ENCODE measurements at regions not wholly inside any gene's neighbourhood (a gene's known extent, or its start where the extent isn't known, plus 50 kb on each side); places are given as distances from the start of the nearest gene placed in this dataset.
A peak's percentile ranks its signal among the peaks of the same experiment; 100 is the strongest.

GRCh38 chr7:130986261-130986690 is 252.3 kb upstream of the KLF14 start:
- Histone ChIP-seq H2AFZ (ENCODE audit: low read depth, low read length, poor library complexity, severe bottlenecking) (no peak overlapping the region), H4K20me1 (ENCODE audit: insufficient read depth) (no peaks in the 10 kb centered on the region), H3K9me3 (ENCODE audit: control insufficient read depth in 1 of 2, insufficient read depth in 1 of 2, low read depth in 1 of 2, low read length in 2 of 2) (no peaks in the 10 kb centered on the region), H3K4me2 (ENCODE audit: low read length) (peak overlapping the region; percentile 75), H3K27ac (ENCODE audit: low read depth, low read length) (peak overlapping the region; percentile 100), H3K4me3 (replicated peaks in 1 of 2; ENCODE audit: low read depth in 1 of 2, low read length in 2 of 2) (no peak overlapping the region), H3K4me1 (ENCODE audit: control insufficient read depth in 1 of 2, insufficient read depth in 2 of 2, low read length in 2 of 2) (peaks cover 87 to 98% of the 10 kb centered on the region in 2 experiments), H3K79me2 (ENCODE audit: insufficient read depth, low read length) (peaks cover 66% of the 10 kb centered on the region), H3K9ac (ENCODE audit: low read length) (peak overlapping the region; percentile 69), H3K27me3 (ENCODE audit: insufficient read depth, low read length) (no peaks in the 10 kb centered on the region), H3K36me3 (ENCODE audit: control insufficient read depth in 1 of 2, insufficient read depth in 2 of 2, low read length in 2 of 2) (no peaks in the 10 kb centered on the region; a peak in 1 of 4 replicates), H3K9me2 (ENCODE audit: insufficient read depth) (no peaks in the 10 kb centered on the region)
- ATAC-seq (no peak), DNase-seq (ENCODE audit: low read depth, low spot score) (no peak)
- ChIA-PET RAD21 (ENCODE audit: low non-redundant PET in 1 of 2, low total read pairs in 2 of 2, uncharacterized antibody in 2 of 2, unreplicated experiment in 2 of 2) (no interaction called here), POLR2A (no interaction called here), CTCF (no interaction called here)
- BruUV-seq (replicated peaks): no TSS peak
- TF ChIP-seq ELF1 (IDR thresholded peaks at IDR 0.05; ENCODE audit: borderline replicate concordance, low read depth) (no peak), CEBPB (IDR thresholded peaks at IDR 0.05; ENCODE audit: low read depth) (no peak), POLR2A (IDR thresholded peaks at IDR 0.05; ENCODE audit: borderline replicate concordance, extremely low read depth, insufficient read depth, insufficient read length) (no peak), EZH2 (IDR thresholded peaks at IDR 0.05) (no peak), ZNF274 (IDR thresholded peaks at IDR 0.05; ENCODE audit: low read depth, low read length) (no peak), ZBTB33 (IDR thresholded peaks at IDR 0.05; ENCODE audit: extremely low read depth, insufficient replicate concordance, low read length) (no peak), SIN3A (IDR thresholded peaks at IDR 0.05; ENCODE audit: low read depth) (no peak), EGR1 (IDR thresholded peaks at IDR 0.05; ENCODE audit: low read depth) (no peak), EZH2phosphoT487 (IDR thresholded peaks at IDR 0.05; ENCODE audit: borderline replicate concordance) (no peak), MAX (IDR thresholded peaks at IDR 0.05) (no peak), POLR2AphosphoS5 (IDR thresholded peaks at IDR 0.05; ENCODE audit: low read depth, low read length) (no peak), ATF3 (IDR thresholded peaks at IDR 0.05) (no peak), JUND (IDR thresholded peaks at IDR 0.05) (no peak), TCF7L2 (IDR thresholded peaks at IDR 0.05; ENCODE audit: borderline replicate concordance, extremely low read depth, insufficient read depth, insufficient read length) (no peak), FOSL1 (IDR thresholded peaks at IDR 0.05; ENCODE audit: low read depth) (no peak), CBX3 (IDR thresholded peaks at IDR 0.05; ENCODE audit: low read depth) (no peak)
- intact Hi-C loops (cut with micrococcal nuclease): no loop called here
